GM11168 (cell line): ENCODE measurements at regions not wholly inside any gene's neighbourhood (a gene's known extent, or its start where the extent isn't known, plus 50 kb on each side); places are given as distances from the start of the nearest gene placed in this dataset.

Experiments used
- in situ Hi-C: fragments of 300-500 bp; cut with MboI; formaldehyde crosslinking; loops from one replicate; pipeline ENCODE4 v1.12.0; 2022; ENCODE audit warnings: low sequenced_read_pairs; ENCODE audit not compliant: unreplicated experiment

- in situ Hi-C loops = no loop called here
These were observed 967.8 kb upstream of the SORCS1 start for GRCh38 chr10:108132303-108132702.

- in situ Hi-C loops = no loop called here
These were observed 966.1 kb upstream of the SORCS1 start for GRCh38 chr10:108130575-108130974.

- in situ Hi-C loops = no loop called here
These were observed 947.7 kb upstream of the SORCS1 start for GRCh38 chr10:108112218-108112617.

GRCh38 chr10:108104551-108105156 is 940.1 kb upstream of the SORCS1 start:
- in situ Hi-C loops = no loop called here

GRCh38 chr10:108097258-108097657 is 932.8 kb upstream of the SORCS1 start:
- in situ Hi-C loops = no loop called here

GRCh38 chr10:108095932-108096925 is 931.7 kb upstream of the SORCS1 start:
- in situ Hi-C loops = no loop called here

- in situ Hi-C loops = no loop called here
These were observed 926.1 kb upstream of the SORCS1 start for GRCh38 chr10:108090476-108091215.

- in situ Hi-C loops = no loop called here
These were observed 922.0 kb upstream of the SORCS1 start for GRCh38 chr10:108086502-108086901.

GRCh38 chr10:108082596-108082995 is 918.1 kb upstream of the SORCS1 start:
- in situ Hi-C loops = no loop called here

GRCh38 chr10:108078263-108078662 is 913.8 kb upstream of the SORCS1 start:
- in situ Hi-C loops = no loop called here

GRCh38 chr10:108072466-108072865 is 908.0 kb upstream of the SORCS1 start:
- in situ Hi-C loops = no loop called here

GRCh38 chr10:108070789-108071188 is 906.3 kb upstream of the SORCS1 start:
- in situ Hi-C loops = no loop called here

- in situ Hi-C loops = no loop called here
These were observed 904.6 kb upstream of the SORCS1 start for GRCh38 chr10:108069096-108069495.

- in situ Hi-C loops = no loop called here
These were observed 900.3 kb upstream of the SORCS1 start for GRCh38 chr10:108064746-108065260.

- in situ Hi-C loops = no loop called here
These were observed 895.7 kb upstream of the SORCS1 start for GRCh38 chr10:108060246-108060645.

- in situ Hi-C loops = no loop called here
These were observed 891.0 kb upstream of the SORCS1 start for GRCh38 chr10:108055506-108055905.

- in situ Hi-C loops = no loop called here
These were observed 888.5 kb upstream of the SORCS1 start for GRCh38 chr10:108052981-108053380.

- in situ Hi-C loops = no loop called here
These were observed 886.7 kb upstream of the SORCS1 start for GRCh38 chr10:108051218-108051617.

GRCh38 chr10:108050626-108051025 is 886.1 kb upstream of the SORCS1 start:
- in situ Hi-C loops = no loop called here

GRCh38 chr10:108049668-108050067 is 885.2 kb upstream of the SORCS1 start:
- in situ Hi-C loops = no loop called here

GRCh38 chr10:108048898-108049297 is 884.4 kb upstream of the SORCS1 start:
- in situ Hi-C loops = no loop called here
